ENCODE measurements at regions not wholly inside any gene's neighbourhood (a gene's known extent, or its start where the extent isn't known, plus 50 kb on each side); places are given as distances from the start of the nearest gene placed in this dataset.

DNA sequence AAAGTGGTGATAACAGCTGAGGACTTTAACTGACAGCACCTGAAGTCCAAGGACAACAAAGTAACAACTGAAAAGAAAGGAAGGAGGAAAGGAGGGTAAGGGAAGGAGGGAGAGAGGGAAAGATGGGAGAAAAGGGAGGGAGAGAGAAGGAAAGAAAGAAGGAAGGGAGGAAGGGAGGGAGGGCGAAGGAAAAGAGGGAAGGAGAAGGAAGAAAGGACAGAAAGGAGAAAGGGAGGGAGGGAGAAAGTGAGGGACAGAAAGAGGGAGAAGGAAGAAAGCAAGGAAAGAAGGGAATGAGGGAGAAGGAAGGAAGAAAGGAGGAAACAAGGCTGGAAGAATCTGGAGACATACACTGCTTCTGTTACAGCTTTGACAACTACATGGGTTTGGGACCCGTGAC lies 494.4 kb downstream of the FUT8 start:
- DNase-seq = no peak
- Histone ChIP-seq H4K20me1 (ENCODE audit: insufficient read depth, low read length) (no peaks in the 10 kb centered on the region), H2BK5ac (ENCODE audit: low read depth, low read length, poor library complexity, severe bottlenecking) (no peak overlapping the region), H3K27me3 (ENCODE audit: control insufficient read depth, insufficient read depth, low read length) (no peaks in the 10 kb centered on the region), H2BK20ac (ENCODE audit: low read depth, low read length) (no peak overlapping the region), H2AFZ (replicated peaks; ENCODE audit: low read length, poor library complexity) (no peak overlapping the region), H3K23ac (ENCODE audit: low read depth, low read length) (no peak overlapping the region), H2AK9ac (replicated peaks; ENCODE audit: low read depth, low read length, poor library complexity) (no peak overlapping the region), H3K27ac (ENCODE audit: insufficient read depth, low read length) (no peak overlapping the region), H4K8ac (ENCODE audit: low read depth in 2 of 2, low read length in 2 of 2) (no peak overlapping the region), H3K9ac (ENCODE audit: low read depth, low read length) (no peak overlapping the region), H2AK5ac (ENCODE audit: low read depth, low read length) (no peak overlapping the region), H2BK120ac (ENCODE audit: low read depth, low read length) (no peak overlapping the region), H3K9me3 (ENCODE audit: control insufficient read depth, insufficient read depth, low read length) (no peaks in the 10 kb centered on the region), H4K91ac (ENCODE audit: insufficient read depth, low read depth, low read length) (no peak overlapping the region), H3K36me3 (ENCODE audit: control insufficient read depth, insufficient read depth, low read length) (no peaks in the 10 kb centered on the region), H3K14ac (replicated peaks; ENCODE audit: low read depth, low read length) (no peak overlapping the region), H3K4me1 (ENCODE audit: control insufficient read depth, insufficient read depth, low read length) (no peaks in the 10 kb centered on the region), H3K4ac (ENCODE audit: low read depth, low read length) (no peak overlapping the region), H3K4me2 (ENCODE audit: low read depth, low read length) (no peak overlapping the region), H4K5ac (ENCODE audit: low read depth, low read length) (no peak overlapping the region), H3K18ac (ENCODE audit: low read depth, low read length) (no peak overlapping the region), H3K9me1 (ENCODE audit: insufficient read depth, low read length) (no peaks in the 10 kb centered on the region), H2BK15ac (ENCODE audit: low read depth, low read length) (no peak overlapping the region), H3K4me3 (ENCODE audit: insufficient read depth, low read depth, low read length) (no peak overlapping the region), H3K56ac (ENCODE audit: extremely low read depth, insufficient read depth, low read length) (no peak overlapping the region), H3K79me1 (ENCODE audit: low read depth in 1 of 2, low read length in 2 of 2) (no peaks in the 10 kb centered on the region)
- ChIA-PET CTCF (no interaction called here), POLR2A (ENCODE audit: unreplicated experiment) (no interaction called here)
- dilution Hi-C loops (cut with HindIII; ENCODE audit: low sequenced_read_pairs, unreplicated experiment) = no loop called here
- no TSS peak for BruUV-seq (replicated peaks)
- WGBS, 2 experiments (ENCODE audit: extremely low coverage in 2 of 2, insufficient read length in 1 of 2) = 75% methylated on average over 1 of the region's 2 CpGs; no CpG with 5 or more reads in 1 of the 2 experiments
- intact Hi-C loops (cut with micrococcal nuclease) = no loop called here
- in situ Hi-C loops (cut with MboI; ENCODE audit: low sequenced_read_pairs) = no loop called here
- ATAC-seq (ENCODE audit: low read depth) = no peak
- TF ChIP-seq ELK1 (IDR thresholded peaks at IDR 0.05; ENCODE audit: borderline replicate concordance, low read depth, low read length) = no peak
- TF ChIP-seq USF2 (IDR thresholded peaks at IDR 0.05; ENCODE audit: low read depth, low read length) = no peak
- no peak for TF ChIP-seq MAFK (IDR thresholded peaks at IDR 0.05; ENCODE audit: low read depth, low read length)
- TF ChIP-seq RAD21 (IDR thresholded peaks at IDR 0.05; ENCODE audit: low read length) = no peak
- no peak for TF ChIP-seq NFE2L2 (IDR thresholded peaks at IDR 0.05; ENCODE audit: low read depth, low read length)
- no peak for TF ChIP-seq RCOR1 (IDR thresholded peaks at IDR 0.05; ENCODE audit: insufficient replicate concordance, low read length)
- TF ChIP-seq CHD1 (IDR thresholded peaks at IDR 0.05; ENCODE audit: low read depth, low read length) = no peak
- TF ChIP-seq, protein P1, sequence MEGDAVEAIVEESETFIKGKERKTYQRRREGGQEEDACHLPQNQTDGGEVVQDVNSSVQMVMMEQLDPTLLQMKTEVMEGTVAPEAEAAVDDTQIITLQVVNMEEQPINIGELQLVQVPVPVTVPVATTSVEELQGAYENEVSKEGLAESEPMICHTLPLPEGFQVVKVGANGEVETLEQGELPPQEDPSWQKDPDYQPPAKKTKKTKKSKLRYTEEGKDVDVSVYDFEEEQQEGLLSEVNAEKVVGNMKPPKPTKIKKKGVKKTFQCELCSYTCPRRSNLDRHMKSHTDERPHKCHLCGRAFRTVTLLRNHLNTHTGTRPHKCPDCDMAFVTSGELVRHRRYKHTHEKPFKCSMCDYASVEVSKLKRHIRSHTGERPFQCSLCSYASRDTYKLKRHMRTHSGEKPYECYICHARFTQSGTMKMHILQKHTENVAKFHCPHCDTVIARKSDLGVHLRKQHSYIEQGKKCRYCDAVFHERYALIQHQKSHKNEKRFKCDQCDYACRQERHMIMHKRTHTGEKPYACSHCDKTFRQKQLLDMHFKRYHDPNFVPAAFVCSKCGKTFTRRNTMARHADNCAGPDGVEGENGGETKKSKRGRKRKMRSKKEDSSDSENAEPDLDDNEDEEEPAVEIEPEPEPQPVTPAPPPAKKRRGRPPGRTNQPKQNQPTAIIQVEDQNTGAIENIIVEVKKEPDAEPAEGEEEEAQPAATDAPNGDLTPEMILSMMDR (conservative IDR thresholded peaks at IDR 0.05; ENCODE audit: low read depth, low read length) = no peak
- TF ChIP-seq POLR2A (IDR thresholded peaks at IDR 0.05; ENCODE audit: low read depth, low read length) = no peak
- no peak for TF ChIP-seq FOS (IDR thresholded peaks at IDR 0.05; ENCODE audit: low read depth, low read length)
- no peak for TF ChIP-seq MXI1 (IDR thresholded peaks at IDR 0.05; ENCODE audit: borderline replicate concordance, low read depth, low read length)
- no peak for TF ChIP-seq MAZ (IDR thresholded peaks at IDR 0.05; ENCODE audit: borderline replicate concordance, low read depth, low read length)
- TF ChIP-seq SMC3 (IDR thresholded peaks at IDR 0.05; ENCODE audit: low read depth, low read length) = no peak
- TF ChIP-seq CEBPB (IDR thresholded peaks at IDR 0.05; ENCODE audit: low read depth, low read length) = no peak
- no peak for TF ChIP-seq RFX5 (IDR thresholded peaks at IDR 0.05; ENCODE audit: low read depth, low read length)
- no peak for TF ChIP-seq BHLHE40 (IDR thresholded peaks at IDR 0.05; ENCODE audit: low read depth, low read length)
